Mammary epithelial cell (primary cell): ENCODE measurements at regions not wholly inside any gene's neighbourhood (a gene's known extent, or its start where the extent isn't known, plus 50 kb on each side); places are given as distances from the start of the nearest gene placed in this dataset.
"Not testable (repeated sequence)": the region's sequence is repeated elsewhere in the genome, so short reads cannot be mapped to it uniquely, and the experiment has no call there.

Experiments used
- CTCF ChIP-seq, 2 donors: IDR thresholded peaks in 1 of 2; conservative IDR thresholded peaks in 1 of 2; 2 replicates each; pipeline ENCODE4 v1.5.1; 2011 to 2012; ENCODE audit warnings: inconsistent platforms in 2 of 2, low read length in 2 of 2, mild to moderate bottlenecking in 2 of 2, control low read depth in 1 of 2, low read depth in 1 of 2; ENCODE audit not compliant: insufficient read depth in 1 of 2; ENCODE audit errors: extremely low read depth in 1 of 2
- EZH2 ChIP-seq: IDR thresholded peaks from 2 replicates; pipeline ENCODE4 v1.6.1; 2012; ENCODE audit warnings: low read length, inconsistent platforms, borderline replicate concordance

- TF ChIP-seq CTCF (conservative IDR thresholded peaks at IDR 0.05 in 1 of 2, IDR thresholded peaks at IDR 0.05 in 1 of 2; ENCODE audit: extremely low read depth in 1 of 2, insufficient read depth in 1 of 2, low read depth in 1 of 2, low read length in 2 of 2); EZH2: not testable (repeated sequence)
These were observed 116.2 kb upstream of the TP53BP2 start for GRCh38 chr1:223961985-223962384.
